Right renal pelvis (tissue), 4 donors: ENCODE measurements at regions not wholly inside any gene's neighbourhood (a gene's known extent, or its start where the extent isn't known, plus 50 kb on each side); places are given as distances from the start of the nearest gene placed in this dataset.
A peak's percentile ranks its signal among the peaks of the same experiment; 100 is the strongest.
"Not testable (repeated sequence)": the region's sequence is repeated elsewhere in the genome, so short reads cannot be mapped to it uniquely, and the experiment has no call there.

ENCODE experiments used
- DNase-seq, 4 donors: peaks; one replicate each; pipeline ENCODE4 v3.0.0-alpha.2; 2013; ENCODE audit warnings: low read depth in 4 of 4, low spot score in 3 of 4, missing footprints in 1 of 4

GRCh38 chr4:43089730-43090129 lies 197.2 kb downstream of the GRXCR1 start:
- no peak for DNase-seq

DNA sequence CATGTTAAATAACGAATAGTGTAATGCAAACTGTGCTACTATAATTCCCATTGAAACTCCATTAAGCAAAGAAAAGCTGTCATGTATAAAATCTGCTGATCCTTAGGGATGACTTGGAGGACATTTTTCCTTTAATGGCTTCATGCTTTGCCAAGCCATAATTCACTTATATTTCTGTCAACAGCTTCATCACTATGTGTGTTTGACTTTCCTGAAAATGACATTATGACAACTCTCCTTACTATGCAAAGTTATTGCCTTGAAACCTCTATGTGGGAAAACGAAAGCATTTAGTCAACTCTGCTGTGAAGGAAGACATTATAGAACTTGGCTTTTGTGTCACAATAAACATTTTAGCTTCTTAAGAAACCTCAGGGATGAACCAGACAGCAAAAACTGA lies 210.5 kb downstream of the GRXCR1 start:
- DNase-seq = no peak

DNA sequence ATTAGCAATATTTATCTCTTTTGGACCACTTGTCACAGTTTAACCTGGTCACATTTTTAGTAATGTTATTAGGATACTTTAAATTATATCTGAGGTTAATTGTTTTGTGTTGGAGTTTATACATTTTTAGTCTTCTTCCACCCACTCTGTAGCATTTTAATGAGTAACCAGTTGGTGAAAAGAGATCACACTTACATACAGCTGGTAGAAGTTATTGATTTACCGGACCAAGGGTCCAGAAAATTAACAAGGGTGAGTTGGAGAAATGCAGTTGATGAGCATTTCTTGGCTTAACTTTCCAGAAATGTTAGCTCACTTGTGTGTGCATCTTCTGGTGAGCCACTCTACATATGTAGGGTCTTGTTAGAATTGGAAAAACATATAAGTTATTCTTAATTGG lies 219.6 kb downstream of the GRXCR1 start:
- peak in 2 of 4 donors; percentile 15 to 16 for DNase-seq

DNA sequence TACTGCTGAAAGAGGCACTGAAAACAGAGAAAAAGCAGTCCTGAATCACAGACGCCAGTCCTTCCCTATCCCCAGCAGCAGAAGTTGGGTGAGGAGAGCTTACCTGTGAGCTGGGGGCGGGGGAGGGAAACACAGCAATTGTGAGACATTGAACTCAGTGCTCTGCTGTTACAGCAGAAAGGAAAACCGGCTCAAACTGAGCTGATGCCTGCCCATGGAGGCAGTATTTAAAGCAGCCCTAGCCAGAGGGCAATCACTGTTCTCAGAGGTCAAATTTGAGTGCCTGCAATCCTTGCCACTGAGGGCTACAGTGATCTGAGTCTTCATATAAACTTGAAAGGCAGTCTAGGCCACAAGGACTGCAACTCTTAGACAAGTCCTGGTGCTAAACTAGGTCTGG lies 220.7 kb downstream of the GRXCR1 start:
- DNase-seq = no peak

GRCh38 chr4:43126595-43126994 lies 234.1 kb downstream of the GRXCR1 start:
- DNase-seq = no peak

GRCh38 chr4:43130228-43131021 lies 237.9 kb downstream of the GRXCR1 start:
- DNase-seq = no peak

GRCh38 chr4:43132010-43132582 lies 239.6 kb downstream of the GRXCR1 start:
- peak; percentile 25 to 47 (median 33) for DNase-seq

DNA sequence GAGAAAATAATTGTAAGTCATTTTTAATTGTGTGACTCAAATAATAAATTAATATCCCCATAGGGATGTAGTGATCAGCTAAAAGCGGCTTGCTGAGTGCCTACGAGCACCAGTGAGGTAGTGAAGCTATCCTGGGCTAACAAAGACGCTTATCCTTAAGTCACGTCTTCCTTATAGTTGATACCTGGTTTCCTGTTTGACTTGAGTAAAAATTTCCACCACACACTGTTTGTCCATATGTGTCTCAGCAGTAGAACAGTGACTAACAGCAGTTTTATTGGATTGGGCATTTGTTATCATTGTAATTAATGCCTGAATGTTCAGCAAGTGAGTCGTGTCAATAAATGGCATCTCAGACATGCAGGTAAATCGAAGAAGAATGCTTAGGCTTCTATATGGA lies 241.1 kb downstream of the GRXCR1 start:
- DNase-seq = no peak

DNA sequence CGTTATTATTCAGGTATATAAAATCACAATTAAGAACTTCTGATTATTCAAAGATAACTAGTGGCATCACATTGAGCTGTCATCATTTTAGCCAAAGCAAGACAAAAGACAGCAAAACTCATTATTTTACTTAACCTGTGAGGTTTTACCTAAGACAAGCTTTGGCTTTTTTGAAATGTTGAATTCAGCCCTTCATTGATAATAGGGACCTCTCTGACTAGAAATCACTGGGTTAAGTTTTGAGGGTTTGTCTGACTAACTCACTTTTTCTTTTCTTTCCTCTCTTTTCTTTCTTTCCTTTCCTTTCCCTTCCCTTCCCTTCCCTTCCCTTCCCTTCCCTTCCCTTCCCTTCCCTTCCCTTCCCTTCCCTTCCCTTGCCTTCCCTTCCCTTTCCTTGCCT lies 244.2 kb downstream of the GRXCR1 start:
- no peak for DNase-seq

DNA sequence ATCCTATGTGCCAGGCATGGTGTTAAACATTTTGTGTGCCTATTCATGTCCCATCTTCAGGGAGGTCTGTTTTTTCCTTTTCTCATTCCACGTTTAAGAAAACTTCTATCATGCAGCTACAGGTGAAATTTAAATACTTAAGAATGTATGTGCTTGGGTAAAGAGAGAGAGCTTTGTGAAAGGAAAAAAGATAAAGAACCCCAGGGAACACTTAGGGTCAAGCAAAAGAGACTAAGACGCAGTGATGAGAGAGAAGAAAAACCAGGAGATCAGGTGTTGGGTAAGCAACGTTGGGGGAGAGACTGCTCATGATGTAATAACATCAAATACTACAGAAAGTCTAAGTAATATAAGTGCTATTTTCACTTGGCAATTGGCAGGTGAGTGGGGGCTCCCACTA lies 253.7 kb downstream of the GRXCR1 start:
- DNase-seq = no peak

- no peak for DNase-seq
Observed at GRCh38 chr4:43148481-43148880, 256.0 kb downstream of the GRXCR1 start.

- no peak for DNase-seq
Observed at GRCh38 chr4:43163101-43163792, 270.7 kb downstream of the GRXCR1 start.

- DNase-seq = no peak
Observed at GRCh38 chr4:43189741-43190140, 297.2 kb downstream of the GRXCR1 start.

GRCh38 chr4:43212576-43212975 lies 320.1 kb downstream of the GRXCR1 start:
- not testable (repeated sequence) for DNase-seq

GRCh38 chr4:43223820-43224219 lies 331.3 kb downstream of the GRXCR1 start:
- DNase-seq = no peak

GRCh38 chr4:43224559-43224958 lies 332.0 kb downstream of the GRXCR1 start:
- DNase-seq = no peak

DNA sequence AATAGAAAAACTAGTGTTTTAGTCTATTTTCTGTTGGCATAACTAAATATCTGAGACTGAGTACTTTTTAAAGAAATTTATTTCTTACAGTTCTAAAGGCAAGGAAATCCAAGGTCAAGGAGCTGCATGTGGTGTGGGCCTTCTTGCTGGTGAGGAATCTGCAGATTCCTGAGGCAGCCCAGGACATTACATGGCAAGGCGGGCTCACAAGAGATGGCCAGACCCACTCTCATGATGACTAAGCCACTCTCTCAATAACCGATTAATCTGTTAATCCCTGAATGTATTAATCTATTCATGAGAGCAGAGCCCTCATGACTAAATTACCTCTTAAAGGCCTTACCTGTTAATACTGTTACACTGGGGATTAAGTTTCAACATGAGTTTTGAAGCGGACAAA lies 340.8 kb downstream of the GRXCR1 start:
- no peak for DNase-seq

DNA sequence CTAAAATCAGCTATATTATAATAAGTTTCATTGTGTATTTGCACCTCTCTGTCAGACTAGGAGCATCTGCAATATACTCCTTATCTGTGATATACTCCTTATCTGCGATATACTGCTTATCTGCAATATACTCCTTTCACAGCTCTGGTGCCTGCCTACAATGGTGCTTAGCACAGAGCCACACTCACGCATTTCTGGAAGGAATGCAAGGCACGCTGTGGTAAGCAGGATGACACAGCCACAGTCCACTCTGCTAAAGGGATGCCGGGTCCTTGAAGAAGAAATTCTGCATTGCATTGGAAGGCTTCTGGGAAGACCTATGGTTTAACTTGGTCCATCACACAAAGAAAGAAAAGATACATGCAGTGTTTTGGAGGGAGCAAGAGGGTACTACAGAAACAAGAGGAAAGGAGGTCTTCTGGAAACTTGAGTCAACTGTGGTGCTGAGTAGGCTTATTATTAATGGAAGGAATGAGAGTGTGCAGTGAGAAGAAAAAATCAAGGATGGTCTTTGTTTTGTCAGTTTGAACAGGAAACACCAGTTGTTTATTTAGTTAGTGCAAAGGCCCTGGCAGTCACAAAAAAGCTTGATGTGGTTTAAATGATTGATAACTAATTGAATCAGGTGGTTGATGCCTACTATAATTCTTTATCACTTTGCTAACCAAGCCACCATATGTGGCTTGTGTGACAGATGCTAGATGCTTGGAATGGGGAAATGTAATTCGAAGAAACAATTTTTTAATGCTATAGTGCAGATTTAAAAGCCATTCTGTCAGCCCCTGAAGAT lies 342.3 kb downstream of the GRXCR1 start:
- no peak for DNase-seq

DNA sequence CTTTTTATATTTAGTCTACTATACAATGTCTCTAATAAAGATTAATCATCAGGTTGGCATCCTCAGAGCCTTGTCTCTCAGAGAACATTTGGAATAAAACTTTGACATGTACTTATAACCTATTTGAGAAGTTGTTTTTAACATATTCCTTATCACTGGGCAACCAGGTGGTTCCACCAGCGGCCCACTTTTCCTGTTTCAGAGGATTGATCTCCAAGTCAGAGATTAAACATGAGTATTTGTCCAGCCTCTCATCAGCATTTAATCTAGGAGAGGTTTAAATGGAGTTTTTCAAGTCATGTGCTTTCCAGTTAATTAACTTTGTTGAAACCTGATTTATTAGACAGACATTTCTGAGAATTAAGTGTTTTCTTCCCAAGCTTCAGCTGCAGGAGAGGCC lies 345.5 kb downstream of the GRXCR1 start:
- no peak for DNase-seq

DNA sequence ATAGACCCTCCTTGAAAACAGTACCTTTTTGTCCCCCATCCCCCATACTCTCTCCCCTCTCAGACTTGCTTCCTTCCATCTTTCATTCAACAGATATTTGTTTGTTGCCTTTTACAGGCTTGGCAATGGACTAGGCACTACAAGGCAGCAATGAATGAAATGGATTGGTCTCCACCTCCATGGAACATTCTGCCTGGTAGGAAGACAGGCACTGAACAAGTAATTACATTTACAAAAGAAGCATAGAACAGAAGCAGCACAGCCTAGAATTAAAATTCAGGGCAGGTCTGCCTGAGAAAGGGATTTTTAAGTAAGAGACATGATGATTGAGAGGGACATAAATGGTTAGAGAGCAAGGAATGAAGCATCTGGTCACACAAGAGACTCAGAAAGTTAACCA lies 346.1 kb downstream of the GRXCR1 start:
- no peak for DNase-seq

- DNase-seq = no peak
Observed at GRCh38 chr4:43241104-43241503, 348.6 kb downstream of the GRXCR1 start.
